Subcutaneous abdominal adipose tissue (tissue), 5 donors: ENCODE measurements at regions not wholly inside any gene's neighbourhood (a gene's known extent, or its start where the extent isn't known, plus 50 kb on each side); places are given as distances from the start of the nearest gene placed in this dataset.
"Not testable (repeated sequence)": the region's sequence is repeated elsewhere in the genome, so short reads cannot be mapped to it uniquely, and the experiment has no call there.

Source experiments
- H3K27ac ChIP-seq: one replicate; pipeline ENCODE4 v1.7.0; 2013; ENCODE audit warnings: low read depth, mild to moderate bottlenecking, inconsistent platforms, low read length, moderate library complexity
- H3K27me3 ChIP-seq, 5 donors: one replicate each; pipeline ENCODE4 v1.7.0; 2013; ENCODE audit warnings: low read length in 5 of 5, inconsistent platforms in 1 of 5; ENCODE audit not compliant: control insufficient read depth in 5 of 5, insufficient read depth in 4 of 5
- H3K36me3 ChIP-seq, 5 donors: one replicate each; pipeline ENCODE4 v1.7.0; 2013; ENCODE audit warnings: low read length in 5 of 5; ENCODE audit not compliant: control insufficient read depth in 5 of 5, insufficient read depth in 5 of 5
- H3K4me1 ChIP-seq, 5 donors: one replicate each; pipeline ENCODE4 v1.7.0; 2013; ENCODE audit warnings: low read length in 5 of 5, mild to moderate bottlenecking in 3 of 5, moderate library complexity in 1 of 5; ENCODE audit not compliant: control insufficient read depth in 5 of 5, insufficient read depth in 5 of 5
- H3K4me3 ChIP-seq, 5 donors: one replicate each; pipeline ENCODE4 v1.7.0; 2013; ENCODE audit warnings: low read length in 5 of 5, low read depth in 1 of 5
- H3K9ac ChIP-seq, 5 donors: one replicate each; pipeline ENCODE4 v1.7.0; 2013; ENCODE audit warnings: low read length in 5 of 5, mild to moderate bottlenecking in 4 of 5, moderate library complexity in 3 of 5
- H3K9me3 ChIP-seq, 5 donors: one replicate each; pipeline ENCODE4 v1.7.0; 2013; ENCODE audit warnings: low read length in 5 of 5; ENCODE audit not compliant: control insufficient read depth in 5 of 5
- donor health status: healthy.
- donor health status: healthy.
- donor health status: healthy.
- donor health status: healthy.
- donor health status: healthy.

- not testable (repeated sequence) for H3K27me3 ChIP-seq, H3K36me3 ChIP-seq, H3K9me3 ChIP-seq, H3K4me3 ChIP-seq, H3K4me1 ChIP-seq, H3K27ac ChIP-seq, H3K9ac ChIP-seq
Measured at GRCh38 chr9:41789387-41789786, 339.8 kb downstream of the CNTNAP3B start.

DNA sequence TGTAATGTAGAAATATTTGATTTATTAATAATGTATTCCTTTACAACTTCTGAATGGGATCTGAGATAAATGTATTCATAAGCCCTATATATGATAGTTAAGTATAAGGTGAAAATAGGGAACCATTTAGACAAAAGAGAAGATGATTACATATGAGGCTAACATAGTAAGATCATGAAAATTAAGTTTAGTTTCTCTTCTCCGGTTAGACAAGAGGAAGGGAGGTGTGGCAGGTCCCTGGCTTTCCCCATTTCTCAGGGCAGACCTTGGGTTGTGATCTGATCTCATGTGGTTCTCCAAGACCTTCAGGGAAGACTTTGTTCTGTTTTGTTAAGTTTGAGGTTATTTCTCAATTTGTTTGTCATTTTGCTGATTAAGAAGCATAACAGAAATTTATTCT lies 341.3 kb downstream of the CNTNAP3B start:
- not testable (repeated sequence) for H3K4me1 ChIP-seq, H3K9me3 ChIP-seq, H3K27ac ChIP-seq, H3K9ac ChIP-seq, H3K36me3 ChIP-seq, H3K4me3 ChIP-seq, H3K27me3 ChIP-seq

DNA sequence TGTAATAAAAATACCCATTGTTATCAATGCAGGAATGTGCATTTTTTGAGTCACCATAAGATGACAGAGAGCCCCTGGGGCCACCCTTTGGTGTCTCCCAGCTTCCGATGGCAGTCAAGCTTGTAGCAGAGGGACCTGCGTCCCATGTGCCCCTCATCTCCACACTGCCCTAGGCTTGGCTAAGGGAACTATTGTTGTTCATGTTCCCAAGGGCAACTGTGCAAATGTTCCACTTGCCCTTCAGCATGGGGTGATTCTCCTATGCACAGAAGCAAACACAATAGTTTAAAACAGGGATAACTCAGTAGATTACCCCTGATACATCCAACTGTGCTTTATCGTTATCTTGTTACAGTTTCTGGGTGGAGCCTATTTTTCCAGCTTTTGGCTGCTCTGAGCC lies 342.0 kb downstream of the CNTNAP3B start:
- not testable (repeated sequence) for H3K27ac ChIP-seq, H3K4me1 ChIP-seq, H3K9me3 ChIP-seq, H3K9ac ChIP-seq, H3K36me3 ChIP-seq, H3K4me3 ChIP-seq, H3K27me3 ChIP-seq

DNA sequence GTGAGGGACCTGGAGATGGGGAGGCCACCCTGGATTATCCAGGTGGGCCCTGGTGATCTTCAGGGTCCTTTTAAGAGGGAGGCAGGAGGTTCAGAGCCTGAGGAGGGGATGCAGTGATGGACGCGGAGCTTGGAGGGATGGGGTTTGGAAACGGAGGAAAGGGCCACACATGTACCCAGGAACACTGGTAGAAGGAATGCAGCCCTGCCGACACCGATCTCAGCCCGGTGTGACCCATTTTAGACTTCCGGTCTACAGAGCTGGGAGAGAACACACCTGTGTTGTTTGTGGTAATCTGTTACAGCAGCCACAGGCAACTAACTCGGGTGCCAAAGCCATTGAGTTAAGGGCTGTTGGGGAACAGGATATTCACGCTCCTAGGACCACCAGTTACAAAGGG lies 345.2 kb downstream of the CNTNAP3B start:
- H3K27me3 ChIP-seq, H3K4me3 ChIP-seq, H3K4me1 ChIP-seq, H3K27ac ChIP-seq, H3K9me3 ChIP-seq, H3K36me3 ChIP-seq, H3K9ac ChIP-seq: not testable (repeated sequence)

DNA sequence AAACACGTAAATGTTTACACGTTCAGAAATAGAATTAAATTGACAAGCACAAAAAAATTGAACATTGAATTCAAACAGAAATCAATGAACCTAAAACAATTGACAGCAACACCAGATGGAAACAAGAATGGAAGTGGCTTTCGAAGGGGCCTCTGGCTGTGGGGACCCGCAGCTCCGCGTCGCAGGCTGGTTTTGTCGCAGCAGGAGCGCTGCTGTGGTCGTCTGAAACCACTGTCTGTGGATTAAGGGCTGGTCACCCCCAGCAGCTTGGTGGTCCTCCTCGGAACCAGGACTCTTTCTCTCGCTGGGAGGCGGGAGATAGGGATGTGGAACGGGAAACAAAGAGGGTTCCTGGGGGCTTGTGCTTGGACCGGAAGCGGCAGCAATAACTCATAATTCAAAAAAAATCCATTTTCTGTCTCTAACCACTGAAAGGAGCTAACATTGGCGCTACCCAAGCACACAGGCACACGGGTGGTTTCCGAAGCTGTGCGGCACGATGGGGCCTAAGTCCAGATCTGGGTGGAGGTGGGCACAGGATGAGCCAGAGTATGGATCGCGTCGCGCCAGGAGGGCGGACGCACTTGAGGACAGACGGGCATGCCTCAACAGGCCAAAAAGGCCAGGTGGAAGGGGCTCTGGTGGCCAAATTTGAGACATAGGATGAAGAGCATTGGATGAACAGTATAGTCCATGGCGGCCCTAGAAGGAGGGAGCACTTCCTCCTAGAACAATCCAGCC lies 346.0 kb downstream of the CNTNAP3B start:
- not testable (repeated sequence) for H3K4me1 ChIP-seq, H3K9me3 ChIP-seq, H3K27me3 ChIP-seq, H3K36me3 ChIP-seq, H3K4me3 ChIP-seq, H3K27ac ChIP-seq, H3K9ac ChIP-seq

GRCh38 chr9:41781899-41782298 lies 347.3 kb downstream of the CNTNAP3B start:
- not testable (repeated sequence) for H3K27me3 ChIP-seq, H3K9ac ChIP-seq, H3K27ac ChIP-seq, H3K4me3 ChIP-seq, H3K36me3 ChIP-seq, H3K4me1 ChIP-seq, H3K9me3 ChIP-seq

DNA sequence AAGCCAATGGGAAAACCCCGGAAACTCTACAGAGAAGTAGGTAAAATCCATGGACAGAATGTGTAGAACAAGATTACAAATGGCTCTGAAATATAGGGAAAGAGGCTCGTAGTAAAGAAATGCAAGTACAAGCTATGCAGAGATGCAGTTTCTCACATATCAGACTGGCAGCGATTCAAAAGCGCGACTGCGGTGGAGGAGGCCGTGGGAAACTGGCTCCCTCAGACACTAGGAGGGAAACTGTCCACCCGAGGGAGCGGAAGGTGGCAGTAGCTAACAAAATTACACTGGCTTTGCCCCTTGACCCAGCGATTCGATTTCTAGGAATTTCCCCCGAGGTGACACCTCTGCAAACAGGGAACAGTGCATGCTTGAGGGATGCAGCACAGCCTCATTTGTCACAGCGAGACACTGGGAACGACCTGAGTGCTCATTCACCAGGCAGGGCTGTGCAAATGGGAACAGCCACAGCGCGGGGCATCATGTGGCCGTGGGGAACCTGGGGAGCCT lies 349.3 kb downstream of the CNTNAP3B start:
- not testable (repeated sequence) for H3K4me3 ChIP-seq, H3K36me3 ChIP-seq, H3K27ac ChIP-seq, H3K27me3 ChIP-seq, H3K9me3 ChIP-seq, H3K9ac ChIP-seq, H3K4me1 ChIP-seq

- not testable (repeated sequence) for H3K4me3 ChIP-seq, H3K9me3 ChIP-seq
Measured at GRCh38 chr9:41779192-41779591, 350.0 kb downstream of the CNTNAP3B start.

DNA sequence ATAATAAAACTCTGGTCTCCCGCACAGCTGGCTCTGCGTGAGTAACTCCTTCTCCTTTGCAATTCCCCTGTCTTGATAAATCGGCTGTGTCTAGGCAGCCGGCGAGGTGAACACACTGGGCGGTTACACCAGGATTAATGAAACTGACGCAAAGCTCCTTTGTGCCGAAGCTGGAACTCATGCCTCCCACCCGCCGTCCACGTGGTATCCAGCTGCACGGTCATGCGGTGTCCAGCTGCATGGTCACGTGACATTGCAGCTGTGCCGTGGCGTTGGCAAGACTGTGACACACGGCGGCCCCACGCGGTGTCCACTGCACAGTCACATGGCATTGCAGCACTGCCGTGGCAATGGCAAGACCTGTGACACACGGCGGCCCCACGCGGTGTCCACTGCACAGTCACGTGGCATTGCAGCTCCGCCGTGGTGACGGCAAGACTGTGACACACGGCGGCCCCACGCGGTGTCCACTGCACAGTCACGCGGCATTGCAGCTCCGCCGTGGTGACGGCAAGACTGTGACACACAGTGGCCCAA lies 350.6 kb downstream of the CNTNAP3B start:
- not testable (repeated sequence) for H3K9me3 ChIP-seq, H3K36me3 ChIP-seq, H3K4me3 ChIP-seq, H3K9ac ChIP-seq, H3K4me1 ChIP-seq, H3K27me3 ChIP-seq, H3K27ac ChIP-seq

More at GRCh38 chr9:41779192-41779591, 350.0 kb downstream of the CNTNAP3B start:
- not testable (repeated sequence) for H3K27ac ChIP-seq, H3K9ac ChIP-seq, H3K36me3 ChIP-seq, H3K4me1 ChIP-seq, H3K27me3 ChIP-seq

- H3K27ac ChIP-seq, H3K36me3 ChIP-seq, H3K9me3 ChIP-seq, H3K4me3 ChIP-seq, H3K9ac ChIP-seq, H3K4me1 ChIP-seq, H3K27me3 ChIP-seq: not testable (repeated sequence)
Measured at GRCh38 chr9:41777536-41777935, 351.7 kb downstream of the CNTNAP3B start.
